Osteoblast (primary cell): ENCODE measurements at regions not wholly inside any gene's neighbourhood (a gene's known extent, or its start where the extent isn't known, plus 50 kb on each side); places are given as distances from the start of the nearest gene placed in this dataset.

Experiments
- DNase-seq: peaks from one replicate; pipeline ENCODE4 v3.0.0; 2011; ENCODE audit warnings: low spot score, mixed read lengths; ENCODE audit not compliant: insufficient read length; ENCODE audit errors: missing footprints
- H2AFZ ChIP-seq: 2 replicates; pipeline ENCODE4 v1.6.0; 2011; ENCODE audit warnings: mild to moderate bottlenecking, low read length
- H3K27ac ChIP-seq: 2 replicates; pipeline ENCODE4 v1.5.1; 2011; ENCODE audit warnings: mild to moderate bottlenecking, low read depth, low read length, moderate library complexity
- H3K27me3 ChIP-seq: 2 replicates; pipeline ENCODE4 v1.6.0; 2012; ENCODE audit warnings: mild to moderate bottlenecking, control low read depth, inconsistent platforms, low read length, moderate library complexity; ENCODE audit not compliant: insufficient read depth
- H3K36me3 ChIP-seq: 2 replicates; pipeline ENCODE4 v1.5.1; 2011; ENCODE audit warnings: mild to moderate bottlenecking, low read length, control low read depth, moderate library complexity; ENCODE audit not compliant: insufficient read depth
- H3K4me1 ChIP-seq: 2 replicates; pipeline ENCODE4 v1.5.1; 2011; ENCODE audit warnings: mild to moderate bottlenecking, low read length, control low read depth, moderate library complexity; ENCODE audit not compliant: insufficient read depth
- H3K4me2 ChIP-seq: 2 replicates; pipeline ENCODE4 v1.6.0; 2011; ENCODE audit warnings: mild to moderate bottlenecking, low read length; ENCODE audit not compliant: insufficient read depth
- H3K4me3 ChIP-seq: fragments of 200-600 bp; sonication (generic); 3 replicates; pipeline ENCODE4 v1.5.1; 2012; ENCODE audit warnings: mild to moderate bottlenecking, low read length, inconsistent platforms; ENCODE audit not compliant: insufficient read depth
- H3K79me2 ChIP-seq: 2 replicates; pipeline ENCODE4 v1.6.0; 2012; ENCODE audit warnings: mild to moderate bottlenecking, low read length, control low read depth, inconsistent platforms; ENCODE audit not compliant: insufficient read depth
- H3K9me3 ChIP-seq: 2 replicates; pipeline ENCODE4 v1.5.1; 2011; ENCODE audit warnings: low read depth, low read length, control low read depth
- H4K20me1 ChIP-seq: 2 replicates; pipeline ENCODE4 v1.6.0; 2012; ENCODE audit warnings: mild to moderate bottlenecking, low read length, control low read depth; ENCODE audit not compliant: insufficient read depth
- CTCF ChIP-seq: IDR thresholded peaks from 2 replicates; pipeline ENCODE4 v1.5.1; 2011; ENCODE audit warnings: mild to moderate bottlenecking, low read depth, low read length, moderate library complexity; ENCODE audit errors: extremely low read depth

GRCh38 chr12:98137278-98137677 is 378.1 kb upstream of the TMPO start:
- Histone ChIP-seq H3K9me3 (no peaks in the 10 kb centered on the region), H3K4me1 (no peaks in the 10 kb centered on the region), H3K36me3 (no peaks in the 10 kb centered on the region), H3K27me3 (no peaks in the 10 kb centered on the region), H2AFZ (no peak overlapping the region), H4K20me1 (no peaks in the 10 kb centered on the region), H3K79me2 (no peaks in the 10 kb centered on the region), H3K27ac (no peak overlapping the region), H3K4me2 (no peak overlapping the region), H3K4me3 (no peak overlapping the region)
- TF ChIP-seq CTCF = no peak
- DNase-seq = no peak

GRCh38 chr12:98144953-98145352 is 370.4 kb upstream of the TMPO start:
- no peak for DNase-seq
- H4K20me1 ChIP-seq = no peaks in the 10 kb centered on the region

GRCh38 chr12:98146043-98146442 is 369.3 kb upstream of the TMPO start:
- no peak overlapping the region for H3K27ac ChIP-seq
- H3K36me3 ChIP-seq = no peaks in the 10 kb centered on the region
- H3K79me2 ChIP-seq = no peaks in the 10 kb centered on the region
- no peak overlapping the region for H2AFZ ChIP-seq
- H3K4me2 ChIP-seq = no peak overlapping the region
- no peaks in the 10 kb centered on the region for H3K9me3 ChIP-seq
- H3K27me3 ChIP-seq = no peaks in the 10 kb centered on the region
- TF ChIP-seq CTCF = no peak
- no peak for DNase-seq
- H3K4me1 ChIP-seq = no peaks in the 10 kb centered on the region
- H3K4me3 ChIP-seq = no peak overlapping the region
- H4K20me1 ChIP-seq = no peaks in the 10 kb centered on the region

More at GRCh38 chr12:98144953-98145352, 370.4 kb upstream of the TMPO start:
- no peak overlapping the region for H3K27ac ChIP-seq
- no peak overlapping the region for H3K4me3 ChIP-seq
- TF ChIP-seq CTCF = no peak
- H3K4me1 ChIP-seq = no peaks in the 10 kb centered on the region
- H3K27me3 ChIP-seq = no peaks in the 10 kb centered on the region
- no peaks in the 10 kb centered on the region for H3K79me2 ChIP-seq
- H3K4me2 ChIP-seq = no peak overlapping the region
- no peaks in the 10 kb centered on the region for H3K9me3 ChIP-seq
- H3K36me3 ChIP-seq = no peaks in the 10 kb centered on the region
- no peak overlapping the region for H2AFZ ChIP-seq

- Histone ChIP-seq H3K4me3 (no peak overlapping the region), H4K20me1 (no peaks in the 10 kb centered on the region)
Measured at GRCh38 chr12:98146487-98146886, 368.9 kb upstream of the TMPO start.

More at GRCh38 chr12:98146487-98146886, 368.9 kb upstream of the TMPO start:
- no peaks in the 10 kb centered on the region for H3K27me3 ChIP-seq
- H2AFZ ChIP-seq = no peak overlapping the region
- no peaks in the 10 kb centered on the region for H3K4me1 ChIP-seq
- H3K36me3 ChIP-seq = no peaks in the 10 kb centered on the region
- no peak for DNase-seq
- no peak overlapping the region for H3K4me2 ChIP-seq
- H3K9me3 ChIP-seq = no peaks in the 10 kb centered on the region
- H3K27ac ChIP-seq = no peak overlapping the region
- no peak for TF ChIP-seq CTCF
- H3K79me2 ChIP-seq = no peaks in the 10 kb centered on the region
